Effector memory CD8-positive, alpha-beta T cell (primary cell): ENCODE measurements at regions not wholly inside any gene's neighbourhood (a gene's known extent, or its start where the extent isn't known, plus 50 kb on each side); places are given as distances from the start of the nearest gene placed in this dataset.

Source experiments
- ATAC-seq: fragments of 150-1000 bp; cut with Tn5 transposase; replicated peaks from 2 replicates; pipeline ENCODE4 v1.10.0; 2021; ENCODE audit warnings: mild to moderate bottlenecking, moderate library complexity
- DNase-seq, 3 experiments: peaks; one replicate each; pipeline ENCODE4 v3.0.0; 2021
- H3K27ac Mint-ChIP-seq, 2 donors: one replicate each; pipeline ENCODE4 v1.8.0; 2022; ENCODE audit warnings: mild to moderate bottlenecking in 2 of 2, mixed read lengths in 2 of 2, moderate library complexity in 2 of 2
- H3K27me3 Mint-ChIP-seq, 2 donors: one replicate each; pipeline ENCODE4 v1.8.0; 2022; ENCODE audit warnings: mixed read lengths in 2 of 2
- H3K36me3 Mint-ChIP-seq: one replicate; pipeline ENCODE4 v1.8.0; 2022; ENCODE audit warnings: mild to moderate bottlenecking, moderate library complexity, mixed read lengths; ENCODE audit not compliant: insufficient read depth
- H3K4me1 Mint-ChIP-seq, 2 donors: one replicate each; pipeline ENCODE4 v1.8.0; 2022; ENCODE audit warnings: low read depth in 2 of 2, mixed read lengths in 2 of 2
- H3K4me3 Mint-ChIP-seq, 2 donors: one replicate each; pipeline ENCODE4 v1.8.0; 2022; ENCODE audit warnings: mild to moderate bottlenecking in 2 of 2, mixed read lengths in 2 of 2, moderate library complexity in 2 of 2
- H3K9me3 Mint-ChIP-seq, 2 donors: one replicate each; pipeline ENCODE4 v1.8.0; 2022; ENCODE audit warnings: mixed read lengths in 2 of 2

DNA sequence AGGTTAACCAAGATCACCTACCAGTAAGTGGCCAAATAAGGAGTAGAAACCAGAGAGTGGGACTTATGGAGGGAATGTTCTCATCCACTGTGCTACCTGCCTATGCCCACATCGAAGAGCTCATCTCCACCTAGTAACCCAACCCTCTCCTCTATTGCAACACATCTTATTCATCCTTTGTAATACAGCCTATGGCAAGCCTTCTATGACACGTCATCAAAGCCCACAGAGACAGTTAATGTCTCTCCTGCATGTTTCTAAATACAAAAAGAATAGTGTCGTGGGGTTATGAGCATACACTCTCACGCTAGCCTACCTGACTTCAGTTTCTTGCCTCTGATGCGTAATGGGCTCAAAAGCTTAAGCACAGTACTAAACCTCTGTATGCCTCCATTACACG, 1158.1 kb upstream of the TENM4 start:
- no peak for DNase-seq

GRCh38 chr11:80596291-80596810, 1155.5 kb upstream of the TENM4 start:
- DNase-seq (no peak), ATAC-seq (no peak)
- H3K9me3 Mint-ChIP-seq: peaks cover 12 to 19% of the 10 kb centered on the region in 2 donors
- H3K27ac Mint-ChIP-seq: no peak overlapping the region
- no peak overlapping the region for H3K4me3 Mint-ChIP-seq
- H3K4me1 Mint-ChIP-seq: no peaks in the 10 kb centered on the region
- H3K27me3 Mint-ChIP-seq: no peaks in the 10 kb centered on the region
- H3K36me3 Mint-ChIP-seq: no peaks in the 10 kb centered on the region

More for the DNA sequence above, 1158.1 kb upstream of the TENM4 start:
- no peak for ATAC-seq
- Mint-ChIP-seq H3K4me1 (no peaks in the 10 kb centered on the region), H3K27ac (no peak overlapping the region), H3K36me3 (no peaks in the 10 kb centered on the region), H3K27me3 (no peaks in the 10 kb centered on the region), H3K9me3 (peaks cover 8 to 16% of the 10 kb centered on the region in 2 donors), H3K4me3 (no peak overlapping the region)

DNA sequence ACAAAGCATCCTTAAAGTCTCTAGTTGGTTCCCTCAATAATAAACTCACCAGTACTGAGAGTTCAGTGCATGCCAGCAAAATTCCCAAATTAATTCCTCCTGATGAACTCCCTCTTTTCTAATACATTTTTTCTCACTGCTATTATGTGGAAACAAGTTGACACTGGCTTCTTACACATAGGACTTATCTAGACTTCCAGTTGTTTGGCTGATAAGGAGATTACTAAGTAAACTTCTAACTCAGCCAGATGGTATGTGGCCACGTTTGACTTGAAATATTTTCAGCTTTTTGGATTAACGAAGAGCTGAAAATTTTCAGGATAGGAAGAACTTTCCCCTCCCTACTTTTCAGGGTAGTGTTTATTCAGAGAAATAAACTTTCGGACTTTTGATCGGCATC, 1154.2 kb upstream of the TENM4 start:
- no peaks in the 10 kb centered on the region for H3K4me1 Mint-ChIP-seq
- no peaks in the 10 kb centered on the region for H3K36me3 Mint-ChIP-seq
- H3K4me3 Mint-ChIP-seq: no peak overlapping the region
- H3K27ac Mint-ChIP-seq: no peak overlapping the region
- ATAC-seq (no peak), DNase-seq (no peak)
- no peaks in the 10 kb centered on the region for H3K27me3 Mint-ChIP-seq
- H3K9me3 Mint-ChIP-seq: peaks cover 15 to 19% of the 10 kb centered on the region in 2 donors

DNA sequence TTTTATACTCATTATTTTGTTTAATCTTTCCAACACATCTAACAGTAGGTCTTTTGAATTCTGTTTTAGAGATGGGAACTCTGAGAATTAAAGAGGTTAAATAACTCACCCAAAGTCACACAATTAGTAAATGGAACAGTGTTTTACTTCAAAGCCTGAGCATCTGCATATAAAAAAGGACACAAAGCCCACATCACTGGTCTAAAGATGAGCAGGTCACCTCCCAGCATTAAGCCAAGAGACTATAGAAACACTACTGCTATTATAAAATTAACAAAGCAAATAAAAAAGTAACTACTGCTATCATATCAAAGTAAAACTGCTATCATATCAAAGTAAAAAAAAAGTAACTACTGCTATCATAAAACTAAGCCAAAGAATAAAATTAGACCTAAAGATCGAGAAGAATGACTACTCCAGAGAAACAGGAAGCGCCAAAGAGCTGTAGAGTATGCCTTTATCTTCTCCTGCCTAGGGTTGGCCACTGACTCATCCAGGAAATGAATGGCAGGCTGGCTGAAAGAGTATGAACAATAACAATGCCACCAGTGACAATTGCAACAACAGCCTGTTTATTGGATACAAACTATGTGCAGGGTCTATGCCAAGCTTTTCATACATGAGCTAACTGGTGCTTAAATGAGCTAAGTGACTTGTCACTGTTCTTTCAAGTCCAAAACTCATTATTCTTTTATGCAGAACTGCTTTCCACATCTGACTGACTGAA, 1153.0 kb upstream of the TENM4 start:
- no peak overlapping the region for H3K4me3 Mint-ChIP-seq
- DNase-seq (no peak), ATAC-seq (no peak)
- no peak overlapping the region for H3K27ac Mint-ChIP-seq
- H3K27me3 Mint-ChIP-seq: no peaks in the 10 kb centered on the region
- no peaks in the 10 kb centered on the region for H3K4me1 Mint-ChIP-seq
- H3K36me3 Mint-ChIP-seq: no peaks in the 10 kb centered on the region
- H3K9me3 Mint-ChIP-seq: peaks cover 17 to 19% of the 10 kb centered on the region in 2 donors

DNA sequence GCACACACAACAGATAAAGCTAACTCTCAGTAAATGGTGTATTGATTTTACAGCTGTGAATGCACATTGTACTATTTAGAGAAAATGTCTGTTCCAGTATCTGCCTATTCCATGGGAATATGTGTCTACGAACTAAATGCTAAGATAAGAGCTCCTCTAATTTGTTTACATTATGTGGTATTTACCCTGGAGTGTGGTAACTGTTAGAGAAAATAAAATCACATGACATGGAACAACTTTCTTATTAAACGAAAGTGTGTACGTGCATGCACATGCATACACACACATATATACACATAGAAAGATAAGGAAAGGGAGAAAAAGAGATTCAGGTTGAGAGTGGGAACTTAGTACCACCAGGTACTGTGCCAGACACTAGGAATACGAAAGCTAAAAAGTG, 1151.7 kb upstream of the TENM4 start:
- H3K27ac Mint-ChIP-seq: no peak overlapping the region
- no peaks in the 10 kb centered on the region for H3K27me3 Mint-ChIP-seq
- DNase-seq (no peak), ATAC-seq (no peak)
- H3K36me3 Mint-ChIP-seq: no peaks in the 10 kb centered on the region
- H3K4me3 Mint-ChIP-seq: no peak overlapping the region
- H3K9me3 Mint-ChIP-seq: peaks cover 17 to 19% of the 10 kb centered on the region in 2 donors
- H3K4me1 Mint-ChIP-seq: no peaks in the 10 kb centered on the region

- Mint-ChIP-seq H3K4me1 (no peaks in the 10 kb centered on the region), H3K27me3 (no peaks in the 10 kb centered on the region), H3K4me3 (no peak overlapping the region), H3K36me3 (no peaks in the 10 kb centered on the region), H3K9me3 (peaks cover 11 to 13% of the 10 kb centered on the region in 2 donors), H3K27ac (no peak overlapping the region)
- no peak for DNase-seq
- no peak for ATAC-seq
Observed at GRCh38 chr11:80587906-80588305, 1147.1 kb upstream of the TENM4 start.

GRCh38 chr11:80586464-80586863, 1145.6 kb upstream of the TENM4 start:
- no peaks in the 10 kb centered on the region for H3K27me3 Mint-ChIP-seq
- H3K9me3 Mint-ChIP-seq: peaks cover 6 to 15% of the 10 kb centered on the region in 2 donors
- H3K27ac Mint-ChIP-seq: no peak overlapping the region
- no peaks in the 10 kb centered on the region for H3K36me3 Mint-ChIP-seq
- ATAC-seq (no peak), DNase-seq (no peak)
- H3K4me1 Mint-ChIP-seq: no peaks in the 10 kb centered on the region
- H3K4me3 Mint-ChIP-seq: no peak overlapping the region

DNA sequence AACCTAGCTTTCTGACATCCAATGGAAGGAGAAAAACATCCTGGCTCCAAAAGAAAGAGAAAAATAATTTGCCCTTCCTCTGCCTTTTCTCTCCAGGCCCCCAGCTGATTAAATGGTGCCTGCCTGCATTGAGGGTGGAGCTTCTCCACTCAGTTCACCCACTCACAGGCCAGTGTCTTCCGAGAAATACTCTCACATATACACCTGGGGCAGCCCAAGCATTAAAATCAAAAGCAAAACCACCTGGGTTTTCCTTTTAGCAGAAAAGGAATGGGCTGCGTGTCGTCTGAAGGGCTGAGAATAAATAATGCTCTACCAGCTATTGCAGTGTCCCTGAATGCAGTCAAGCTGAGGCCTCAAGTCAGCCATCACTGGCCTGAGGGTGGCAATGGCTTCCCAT, 1143.8 kb upstream of the TENM4 start:
- ATAC-seq (no peak), DNase-seq (no peak)
- no peaks in the 10 kb centered on the region for H3K27me3 Mint-ChIP-seq
- H3K4me3 Mint-ChIP-seq: no peak overlapping the region
- H3K9me3 Mint-ChIP-seq: peaks cover 6 to 12% of the 10 kb centered on the region in 2 donors
- no peaks in the 10 kb centered on the region for H3K4me1 Mint-ChIP-seq
- no peaks in the 10 kb centered on the region for H3K36me3 Mint-ChIP-seq
- H3K27ac Mint-ChIP-seq: no peak overlapping the region

DNA sequence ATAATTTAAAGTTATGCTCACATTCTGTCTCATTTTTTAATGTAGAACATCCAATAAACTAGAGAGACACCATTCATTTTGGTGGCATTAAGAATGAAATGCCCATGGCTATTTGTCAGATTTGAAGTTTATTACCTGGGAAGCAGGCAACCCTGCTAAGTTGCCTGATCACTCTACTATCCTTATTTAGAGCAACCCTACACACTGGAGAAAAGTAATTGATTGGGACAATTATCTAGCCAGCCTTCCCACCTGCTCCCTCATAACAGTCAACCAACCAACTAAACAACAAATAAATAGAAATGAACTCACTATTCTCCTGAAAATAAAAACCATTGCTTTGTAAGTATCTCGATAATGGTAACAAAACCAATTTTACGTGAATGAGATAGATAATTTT, 1129.0 kb upstream of the TENM4 start:
- ATAC-seq: no peak
- H3K27ac Mint-ChIP-seq: no peak overlapping the region
- no peak for DNase-seq
- H3K9me3 Mint-ChIP-seq: peaks cover 9 to 15% of the 10 kb centered on the region in 2 donors
- H3K4me3 Mint-ChIP-seq: no peak overlapping the region
- no peaks in the 10 kb centered on the region for H3K4me1 Mint-ChIP-seq
- H3K27me3 Mint-ChIP-seq: no peaks in the 10 kb centered on the region
- H3K36me3 Mint-ChIP-seq: no peaks in the 10 kb centered on the region

DNA sequence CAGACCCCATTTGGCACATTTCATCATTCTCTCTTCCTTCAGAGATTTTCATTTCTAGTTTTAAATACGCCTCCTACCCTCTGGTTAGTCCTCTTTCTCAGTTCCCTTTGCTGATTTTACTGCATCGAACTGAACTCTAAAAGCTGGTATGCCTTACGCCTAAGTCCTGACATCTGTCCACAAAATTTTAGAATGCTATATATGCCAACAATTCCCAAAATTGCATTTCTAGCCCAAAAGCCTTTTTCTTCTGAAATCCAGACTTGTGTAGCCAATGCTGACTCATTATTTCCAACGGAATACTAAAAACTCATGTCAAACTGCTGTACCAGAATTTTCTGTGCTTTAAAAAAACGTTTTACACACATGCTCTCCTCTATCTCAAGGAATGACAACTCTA, 1124.4 kb upstream of the TENM4 start:
- no peak overlapping the region for H3K4me3 Mint-ChIP-seq
- H3K27me3 Mint-ChIP-seq: no peaks in the 10 kb centered on the region
- ATAC-seq (no peak), DNase-seq (no peak)
- H3K36me3 Mint-ChIP-seq: no peaks in the 10 kb centered on the region
- no peaks in the 10 kb centered on the region for H3K4me1 Mint-ChIP-seq
- H3K9me3 Mint-ChIP-seq: peaks cover 2 to 12% of the 10 kb centered on the region in 2 donors
- no peak overlapping the region for H3K27ac Mint-ChIP-seq

DNA sequence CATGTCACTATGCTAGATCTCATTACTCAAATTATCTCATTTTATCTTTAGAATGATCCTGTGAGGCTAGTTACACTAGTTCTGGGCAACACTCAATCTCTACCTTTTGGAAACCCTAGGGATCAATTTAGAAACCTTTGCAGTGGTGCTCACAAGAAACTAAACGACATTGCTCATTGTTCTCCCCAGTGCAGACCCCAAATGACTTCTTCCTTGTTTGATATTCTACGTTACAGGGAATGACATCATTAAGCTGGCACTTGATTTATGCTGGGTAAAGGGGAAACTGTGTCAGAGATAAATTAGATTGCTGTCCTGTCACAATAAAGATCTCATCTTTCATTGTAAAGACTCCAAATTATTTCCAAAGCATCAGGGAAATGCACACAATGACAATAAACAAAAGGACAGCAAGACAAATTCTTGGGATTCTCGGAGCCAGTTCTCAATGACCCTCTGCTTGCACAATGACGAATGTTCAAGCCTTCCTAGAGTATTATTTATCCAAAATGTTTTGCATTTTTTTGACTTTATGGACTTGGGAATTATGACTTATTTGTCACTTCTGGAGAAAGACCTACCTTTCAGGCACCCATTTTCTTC, 1121.8 kb upstream of the TENM4 start:
- DNase-seq (no peak), ATAC-seq (no peak)
- Mint-ChIP-seq H3K27ac (no peak overlapping the region), H3K9me3 (peaks cover 13 to 22% of the 10 kb centered on the region in 2 donors), H3K4me3 (no peak overlapping the region), H3K27me3 (no peaks in the 10 kb centered on the region), H3K4me1 (no peaks in the 10 kb centered on the region), H3K36me3 (no peaks in the 10 kb centered on the region)

- ATAC-seq: no peak
Observed at GRCh38 chr11:80559942-80560341, 1119.1 kb upstream of the TENM4 start.

GRCh38 chr11:80553565-80553964, 1112.7 kb upstream of the TENM4 start:
- no peaks in the 10 kb centered on the region for H3K4me1 Mint-ChIP-seq
- no peaks in the 10 kb centered on the region for H3K27me3 Mint-ChIP-seq
- peaks cover 6 to 22% of the 10 kb centered on the region in 2 donors for H3K9me3 Mint-ChIP-seq
- no peak for ATAC-seq
- no peak for DNase-seq
- no peak overlapping the region for H3K27ac Mint-ChIP-seq
- no peaks in the 10 kb centered on the region for H3K36me3 Mint-ChIP-seq
- H3K4me3 Mint-ChIP-seq: no peak overlapping the region

More at GRCh38 chr11:80559942-80560341, 1119.1 kb upstream of the TENM4 start:
- peaks cover 17 to 34% of the 10 kb centered on the region in 2 donors for H3K9me3 Mint-ChIP-seq
- H3K27me3 Mint-ChIP-seq: no peaks in the 10 kb centered on the region
- no peaks in the 10 kb centered on the region for H3K4me1 Mint-ChIP-seq
- H3K27ac Mint-ChIP-seq: no peak overlapping the region
- DNase-seq: no peak
- H3K4me3 Mint-ChIP-seq: no peak overlapping the region
- H3K36me3 Mint-ChIP-seq: no peaks in the 10 kb centered on the region

GRCh38 chr11:80542704-80543103, 1101.9 kb upstream of the TENM4 start:
- no peaks in the 10 kb centered on the region for H3K36me3 Mint-ChIP-seq
- no peak overlapping the region for H3K4me3 Mint-ChIP-seq
- no peaks in the 10 kb centered on the region for H3K4me1 Mint-ChIP-seq
- no peak overlapping the region for H3K27ac Mint-ChIP-seq
- no peak for ATAC-seq
- H3K9me3 Mint-ChIP-seq: peaks cover 8 to 11% of the 10 kb centered on the region in 2 donors
- H3K27me3 Mint-ChIP-seq: no peaks in the 10 kb centered on the region
- no peak for DNase-seq
